Liver (tissue), 7 donors: ENCODE measurements at regions not wholly inside any gene's neighbourhood (a gene's known extent, or its start where the extent isn't known, plus 50 kb on each side); places are given as distances from the start of the nearest gene placed in this dataset.

Source experiments
- DNase-seq: peaks from one replicate; pipeline ENCODE4 v3.0.0-alpha.2; 2017; ENCODE audit warnings: low spot score
- H3K27ac ChIP-seq, 2 donors: one replicate each; pipeline ENCODE4 v1.7.0; 2013; ENCODE audit warnings: inconsistent platforms in 2 of 2, low read length in 2 of 2, control low read depth in 1 of 2, low read depth in 1 of 2, mild to moderate bottlenecking in 1 of 2
- H3K27me3 ChIP-seq, 4 donors: one replicate each; pipeline versions ENCODE4 v1.6.1 to v1.7.0; 2013; ENCODE audit warnings: low read length in 3 of 4, inconsistent platforms in 1 of 4, mild to moderate bottlenecking in 1 of 4, moderate library complexity in 1 of 4; ENCODE audit not compliant: control insufficient read depth in 4 of 4, insufficient read depth in 4 of 4
- H3K36me3 ChIP-seq, 4 donors: one replicate each; pipeline versions ENCODE4 v1.6.1 to v1.7.0; 2013; ENCODE audit warnings: low read length in 3 of 4, mild to moderate bottlenecking in 3 of 4, low read depth in 1 of 4, moderate library complexity in 1 of 4; ENCODE audit not compliant: control insufficient read depth in 4 of 4, insufficient read depth in 3 of 4
- H3K4me1 ChIP-seq, 4 donors: one replicate each; pipeline versions ENCODE4 v1.6.1 to v1.7.0; 2013; ENCODE audit warnings: low read length in 3 of 4, mild to moderate bottlenecking in 3 of 4, moderate library complexity in 1 of 4; ENCODE audit not compliant: control insufficient read depth in 4 of 4, insufficient read depth in 4 of 4
- H3K4me3 ChIP-seq, 3 donors: one replicate each; pipeline versions ENCODE4 v1.6.1 to v1.7.0; 2013; ENCODE audit warnings: low read length in 3 of 3, control low read depth in 1 of 3, low read depth in 1 of 3, mild to moderate bottlenecking in 1 of 3
- H3K9ac ChIP-seq, 2 donors: one replicate each; pipeline ENCODE4 v1.7.0; 2013; ENCODE audit warnings: low read length in 2 of 2, mild to moderate bottlenecking in 2 of 2, moderate library complexity in 2 of 2, control low read depth in 1 of 2, low read depth in 1 of 2
- H3K9me3 ChIP-seq, 4 donors: one replicate each; pipeline versions ENCODE4 v1.6.1 to v1.7.0; 2013; ENCODE audit warnings: low read length in 3 of 4; ENCODE audit not compliant: control insufficient read depth in 4 of 4
- FOXA2 ChIP-seq: IDR thresholded peaks from 2 replicates; pipeline ENCODE4 v1.6.1; 2016; ENCODE audit warnings: antibody characterized with exemption
- GABPA ChIP-seq, 2 donors: IDR thresholded peaks in 1 of 2; conservative IDR thresholded peaks in 1 of 2; 2 replicates each; pipeline ENCODE4 v1.6.1; 2016; ENCODE audit warnings: antibody characterized with exemption in 2 of 2, mild to moderate bottlenecking in 1 of 2, moderate library complexity in 1 of 2
- HNF4G ChIP-seq: IDR thresholded peaks from 2 replicates; pipeline ENCODE4 v1.6.1; 2016; ENCODE audit warnings: antibody characterized with exemption
- NR2F2 ChIP-seq: IDR thresholded peaks from 2 replicates; pipeline ENCODE4 v1.6.1; 2016; ENCODE audit warnings: antibody characterized with exemption
- RAD21 ChIP-seq, 2 donors: IDR thresholded peaks; 2 replicates each; pipeline ENCODE4 v1.6.1; 2016; ENCODE audit warnings: antibody characterized with exemption in 2 of 2, mild to moderate bottlenecking in 2 of 2
- TAF1 ChIP-seq: conservative IDR thresholded peaks from 2 replicates; pipeline ENCODE4 v1.6.1; 2016; ENCODE audit warnings: antibody characterized with exemption, mild to moderate bottlenecking
- WGBS: extraction: QIAGEN DNeasy Blood & Tissue Kit; methylation state at CpG from one replicate; pipeline ENCODE4 v1.1.7; 2013; 5-methylcytosine and 5-hydroxymethylcytosine counted together
- TF ChIP-seq, protein P1 (sequence below): IDR thresholded peaks from 2 replicates; pipeline ENCODE4 v1.6.1; 2016; ENCODE audit warnings: antibody characterized with exemption
- TF ChIP-seq, protein P2 (sequence below): IDR thresholded peaks from 2 replicates; pipeline ENCODE4 v1.6.1; 2016; ENCODE audit warnings: antibody characterized with exemption, mild to moderate bottlenecking
- donor health status: healthy.
- donor health status: healthy.
- donor health status: healthy.
- donor health status: healthy.

DNA sequence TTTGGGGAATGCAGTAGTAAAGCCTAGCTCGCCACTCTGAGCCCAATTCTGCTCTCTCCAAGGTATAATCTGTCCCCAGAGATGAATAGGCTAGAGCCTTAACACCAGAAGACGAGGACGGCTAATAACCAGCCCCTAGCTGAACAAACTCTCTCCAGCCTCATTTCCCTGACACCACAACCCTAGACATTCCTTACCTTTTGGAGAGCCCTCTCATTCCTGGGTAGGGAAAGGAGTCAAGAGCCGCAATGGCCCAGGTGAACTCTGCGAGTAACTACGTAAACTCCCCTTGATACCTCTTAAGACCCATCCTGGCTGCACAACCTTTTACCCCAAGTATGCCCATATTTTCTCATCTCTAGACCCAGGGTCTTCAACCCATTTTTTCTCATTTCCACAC is 722.9 kb downstream of the BCL11A start:
- no peak overlapping the region for H3K9ac ChIP-seq
- no peaks in the 10 kb centered on the region for H3K36me3 ChIP-seq
- TF ChIP-seq TAF1, result no peak
- TF ChIP-seq, protein P1, sequence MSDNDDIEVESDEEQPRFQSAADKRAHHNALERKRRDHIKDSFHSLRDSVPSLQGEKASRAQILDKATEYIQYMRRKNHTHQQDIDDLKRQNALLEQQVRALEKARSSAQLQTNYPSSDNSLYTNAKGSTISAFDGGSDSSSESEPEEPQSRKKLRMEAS, result no peak
- H3K4me3 ChIP-seq, result no peak overlapping the region
- no peak overlapping the region for H3K27ac ChIP-seq
- peaks cover 0 to 3% (median 0%) of the 10 kb centered on the region in 4 donors for H3K27me3 ChIP-seq
- no peak for DNase-seq
- no peaks in the 10 kb centered on the region for H3K4me1 ChIP-seq
- no peaks in the 10 kb centered on the region for H3K9me3 ChIP-seq
- 78% methylated on average over 6 of the region's 6 CpGs for WGBS

DNA sequence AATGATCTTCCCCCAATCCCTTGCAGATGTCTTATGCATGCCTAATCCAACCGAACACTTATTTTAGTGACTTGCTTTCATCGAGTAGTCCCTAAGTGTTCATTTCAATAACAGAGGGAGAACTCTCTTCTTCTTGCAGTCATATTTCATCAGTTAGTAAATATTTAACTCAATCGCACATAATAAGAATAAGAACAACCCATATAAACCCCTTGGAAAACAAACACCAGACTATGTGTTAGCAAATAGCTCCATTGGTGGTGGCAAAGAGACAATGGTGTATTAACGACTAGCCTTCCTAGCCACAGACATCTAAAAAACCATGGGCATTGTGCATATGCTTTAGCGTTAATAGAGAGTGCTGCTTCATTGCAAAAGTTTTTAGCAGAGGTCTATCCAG is 725.8 kb downstream of the BCL11A start:
- H3K9ac ChIP-seq, result no peak overlapping the region
- no peaks in the 10 kb centered on the region for H3K4me1 ChIP-seq
- WGBS, result 75% methylated on average over 5 of the region's 5 CpGs
- peaks cover 0 to 3% (median 0%) of the 10 kb centered on the region in 4 donors for H3K27me3 ChIP-seq
- no peak overlapping the region for H3K27ac ChIP-seq
- DNase-seq, result no peak
- H3K36me3 ChIP-seq, result no peaks in the 10 kb centered on the region
- H3K9me3 ChIP-seq, result no peaks in the 10 kb centered on the region
- H3K4me3 ChIP-seq, result no peak overlapping the region
- TF ChIP-seq HNF4G (no peak), RAD21 (IDR thresholded peaks at IDR 0.05) (no peak)
- TF ChIP-seq, protein P2, sequence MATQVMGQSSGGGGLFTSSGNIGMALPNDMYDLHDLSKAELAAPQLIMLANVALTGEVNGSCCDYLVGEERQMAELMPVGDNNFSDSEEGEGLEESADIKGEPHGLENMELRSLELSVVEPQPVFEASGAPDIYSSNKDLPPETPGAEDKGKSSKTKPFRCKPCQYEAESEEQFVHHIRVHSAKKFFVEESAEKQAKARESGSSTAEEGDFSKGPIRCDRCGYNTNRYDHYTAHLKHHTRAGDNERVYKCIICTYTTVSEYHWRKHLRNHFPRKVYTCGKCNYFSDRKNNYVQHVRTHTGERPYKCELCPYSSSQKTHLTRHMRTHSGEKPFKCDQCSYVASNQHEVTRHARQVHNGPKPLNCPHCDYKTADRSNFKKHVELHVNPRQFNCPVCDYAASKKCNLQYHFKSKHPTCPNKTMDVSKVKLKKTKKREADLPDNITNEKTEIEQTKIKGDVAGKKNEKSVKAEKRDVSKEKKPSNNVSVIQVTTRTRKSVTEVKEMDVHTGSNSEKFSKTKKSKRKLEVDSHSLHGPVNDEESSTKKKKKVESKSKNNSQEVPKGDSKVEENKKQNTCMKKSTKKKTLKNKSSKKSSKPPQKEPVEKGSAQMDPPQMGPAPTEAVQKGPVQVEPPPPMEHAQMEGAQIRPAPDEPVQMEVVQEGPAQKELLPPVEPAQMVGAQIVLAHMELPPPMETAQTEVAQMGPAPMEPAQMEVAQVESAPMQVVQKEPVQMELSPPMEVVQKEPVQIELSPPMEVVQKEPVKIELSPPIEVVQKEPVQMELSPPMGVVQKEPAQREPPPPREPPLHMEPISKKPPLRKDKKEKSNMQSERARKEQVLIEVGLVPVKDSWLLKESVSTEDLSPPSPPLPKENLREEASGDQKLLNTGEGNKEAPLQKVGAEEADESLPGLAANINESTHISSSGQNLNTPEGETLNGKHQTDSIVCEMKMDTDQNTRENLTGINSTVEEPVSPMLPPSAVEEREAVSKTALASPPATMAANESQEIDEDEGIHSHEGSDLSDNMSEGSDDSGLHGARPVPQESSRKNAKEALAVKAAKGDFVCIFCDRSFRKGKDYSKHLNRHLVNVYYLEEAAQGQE, result no peak

DNA sequence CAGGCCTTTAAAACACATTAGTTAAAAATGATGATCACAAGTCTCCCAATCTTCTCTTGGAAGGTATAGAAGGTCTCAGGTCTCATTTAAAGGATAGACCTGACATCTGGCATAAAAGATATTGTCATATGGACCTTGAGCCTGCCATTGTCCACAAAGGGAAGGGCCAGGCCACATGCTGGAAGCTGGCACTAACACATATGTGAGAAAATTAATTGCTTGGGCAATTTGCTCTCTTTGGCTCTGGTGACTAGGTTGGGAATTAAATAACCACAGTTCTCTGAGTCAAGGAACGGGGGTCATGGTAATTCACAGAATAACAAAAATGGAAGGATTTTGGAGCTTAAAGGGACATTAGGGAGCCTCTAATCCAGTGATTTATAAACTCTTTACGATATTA is 727.3 kb downstream of the BCL11A start:
- no peak overlapping the region for H3K9ac ChIP-seq
- H3K9me3 ChIP-seq, result no peaks in the 10 kb centered on the region
- no peak overlapping the region for H3K27ac ChIP-seq
- H3K4me3 ChIP-seq, result no peak overlapping the region
- H3K27me3 ChIP-seq, result peaks cover 0 to 3% (median 0%) of the 10 kb centered on the region in 4 donors
- H3K4me1 ChIP-seq, result no peaks in the 10 kb centered on the region
- DNase-seq, result no peak
- no peak for TF ChIP-seq TAF1
- 80% methylated on average over 2 of the region's 2 CpGs for WGBS
- H3K36me3 ChIP-seq, result no peaks in the 10 kb centered on the region

DNA sequence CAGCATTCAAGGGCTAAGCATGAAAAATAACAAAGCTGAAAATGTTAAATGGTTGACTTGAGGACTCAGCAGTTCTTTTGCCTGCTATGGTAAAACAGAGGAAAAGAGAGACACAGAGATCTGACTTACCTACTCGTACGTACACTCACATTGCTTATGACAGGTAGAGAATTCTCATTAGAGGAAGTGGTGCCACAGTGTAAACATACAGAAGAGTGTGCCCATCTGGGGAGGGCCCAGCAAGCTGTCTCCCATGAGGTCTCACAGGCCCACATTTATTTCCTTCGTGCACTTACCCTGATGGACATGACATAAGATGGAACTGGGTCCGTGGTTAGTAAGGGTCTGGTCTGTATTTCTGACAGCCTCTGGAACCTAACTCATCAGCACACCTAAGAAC is 729.1 kb downstream of the BCL11A start:
- no peaks in the 10 kb centered on the region for H3K27me3 ChIP-seq
- no peak for TF ChIP-seq RAD21 (IDR thresholded peaks at IDR 0.05)
- no peak for TF ChIP-seq NR2F2
- no peak for TF ChIP-seq GABPA (IDR thresholded peaks at IDR 0.05 in 1 of 2, conservative IDR thresholded peaks at IDR 0.05 in 1 of 2)
- no peak for TF ChIP-seq FOXA2
- TF ChIP-seq, protein P1, result no peak
- H3K4me3 ChIP-seq, result no peak overlapping the region
- H3K27ac ChIP-seq, result no peak overlapping the region
- no peaks in the 10 kb centered on the region for H3K9me3 ChIP-seq
- H3K36me3 ChIP-seq, result no peaks in the 10 kb centered on the region
- 75% methylated on average over 4 of the region's 4 CpGs for WGBS
- DNase-seq, result no peak
- H3K9ac ChIP-seq, result no peak overlapping the region
- no peaks in the 10 kb centered on the region for H3K4me1 ChIP-seq
